Mesendoderm (in vitro differentiated cells): ENCODE measurements at regions not wholly inside any gene's neighbourhood (a gene's known extent, or its start where the extent isn't known, plus 50 kb on each side); places are given as distances from the start of the nearest gene placed in this dataset.

Experiments
- DNase-seq: peaks from one replicate; pipeline ENCODE4 v3.0.0; 2013
- H2AK5ac ChIP-seq: 2 replicates; pipeline ENCODE4 v1.6.1; 2013; ENCODE audit warnings: low read length, inconsistent platforms
- H2BK120ac ChIP-seq: 2 replicates; pipeline ENCODE4 v1.6.1; 2013; ENCODE audit warnings: low read depth, mild to moderate bottlenecking, low read length, moderate library complexity, mixed read lengths
- H2BK15ac ChIP-seq: replicated peaks from 2 replicates; pipeline ENCODE4 v1.6.1; 2013; ENCODE audit warnings: low read depth, mild to moderate bottlenecking, moderate library complexity
- H2BK5ac ChIP-seq: 2 replicates; pipeline ENCODE4 v1.6.1; 2013; ENCODE audit warnings: low read length, inconsistent platforms
- H3K18ac ChIP-seq: 2 replicates; pipeline ENCODE4 v1.6.1; 2013; ENCODE audit warnings: mild to moderate bottlenecking, low read length, mixed read lengths
- H3K23ac ChIP-seq: one replicate; pipeline ENCODE4 v1.6.1; 2013; ENCODE audit warnings: low read length
- H3K27ac ChIP-seq: 2 replicates; pipeline ENCODE4 v1.5.1; 2013; ENCODE audit warnings: low read depth, mild to moderate bottlenecking, inconsistent platforms, low read length, moderate library complexity
- H3K27me3 ChIP-seq: 2 replicates; pipeline ENCODE4 v1.6.1; 2013; ENCODE audit warnings: low read length, control low read depth, mild to moderate bottlenecking, inconsistent platforms; ENCODE audit not compliant: insufficient read depth, poor library complexity
- H3K36me3 ChIP-seq: 2 replicates; pipeline ENCODE4 v1.6.1; 2013; ENCODE audit warnings: low read length, inconsistent platforms; ENCODE audit not compliant: control insufficient read depth, insufficient read depth
- H3K4ac ChIP-seq: one replicate; pipeline ENCODE4 v1.6.1; 2013; ENCODE audit warnings: low read depth, mild to moderate bottlenecking, low read length, moderate library complexity
- H3K4me1 ChIP-seq: 2 replicates; pipeline ENCODE4 v1.6.1; 2013; ENCODE audit warnings: low read depth, low read length, inconsistent platforms; ENCODE audit not compliant: control insufficient read depth
- H3K4me2 ChIP-seq: 2 replicates; pipeline ENCODE4 v1.6.1; 2013; ENCODE audit warnings: low read length
- H3K4me3 ChIP-seq: 2 replicates; pipeline ENCODE4 v1.5.1; 2013; ENCODE audit warnings: mild to moderate bottlenecking, low read length
- H3K56ac ChIP-seq: one replicate; pipeline ENCODE4 v1.6.1; 2013; ENCODE audit warnings: low read length
- H3K79me1 ChIP-seq: 2 replicates; pipeline ENCODE4 v1.6.1; 2013; ENCODE audit warnings: low read length, inconsistent platforms
- H3K79me2 ChIP-seq: 2 replicates; pipeline ENCODE4 v1.6.1; 2013; ENCODE audit warnings: mild to moderate bottlenecking, low read length; ENCODE audit not compliant: control insufficient read depth, insufficient read depth
- H3K9ac ChIP-seq: 2 replicates; pipeline ENCODE4 v1.6.1; 2013; ENCODE audit warnings: low read length, inconsistent platforms
- H4K5ac ChIP-seq: one replicate; pipeline ENCODE4 v1.6.1; 2013; ENCODE audit warnings: low read length
- H4K8ac ChIP-seq: one replicate; pipeline ENCODE4 v1.6.1; 2013; ENCODE audit warnings: low read depth, mild to moderate bottlenecking, control low read depth, low read length, moderate library complexity
- WGBS: extraction: QIAGEN DNeasy Blood & Tissue Kit; methylation state at CpG from one replicate; pipeline ENCODE4 v1.1.7; 2013; ENCODE audit warnings: low lambda C conversion rate, missing lambda C conversion rate; ENCODE audit not compliant: insufficient coverage; ENCODE audit errors: extremely low coverage; 5-methylcytosine and 5-hydroxymethylcytosine counted together

DNA sequence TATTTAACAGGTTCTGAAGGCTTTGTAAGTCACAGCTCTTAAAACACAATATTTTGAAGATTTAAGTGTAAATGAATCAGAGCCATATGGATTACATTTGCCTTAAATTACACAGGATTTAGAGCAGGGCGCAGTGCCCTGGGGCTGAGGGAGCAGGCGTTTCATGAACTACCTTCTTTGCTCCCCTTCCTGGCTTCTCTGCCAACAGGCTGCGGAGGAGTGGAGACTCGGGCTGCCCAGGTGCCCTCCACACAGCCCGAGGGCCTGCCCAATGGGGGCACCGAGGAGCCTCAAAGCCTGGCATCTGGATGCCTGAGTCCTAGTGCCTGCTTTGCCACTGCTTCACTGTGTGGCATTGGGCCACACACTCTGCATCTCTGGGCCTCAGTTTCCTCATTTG lies 90.6 kb upstream of the HAND1 start:
- Histone ChIP-seq H4K5ac (no peak overlapping the region), H3K79me1 (no peaks in the 10 kb centered on the region), H3K4me3 (no peak overlapping the region), H3K18ac (no peak overlapping the region), H3K27me3 (no peaks in the 10 kb centered on the region), H3K4ac (no peak overlapping the region), H3K36me3 (no peaks in the 10 kb centered on the region), H3K79me2 (no peaks in the 10 kb centered on the region), H3K27ac (no peak overlapping the region), H3K4me1 (no peaks in the 10 kb centered on the region), H3K23ac (no peak overlapping the region), H3K9ac (no peak overlapping the region), H2AK5ac (no peak overlapping the region), H2BK15ac (no peak overlapping the region), H3K56ac (no peak overlapping the region), H2BK5ac (no peak overlapping the region), H3K4me2 (no peak overlapping the region), H4K8ac (no peak overlapping the region), H2BK120ac (no peak overlapping the region)
- no peak for DNase-seq
- WGBS: no CpG with 5 or more reads among the region's 6 CpGs

DNA sequence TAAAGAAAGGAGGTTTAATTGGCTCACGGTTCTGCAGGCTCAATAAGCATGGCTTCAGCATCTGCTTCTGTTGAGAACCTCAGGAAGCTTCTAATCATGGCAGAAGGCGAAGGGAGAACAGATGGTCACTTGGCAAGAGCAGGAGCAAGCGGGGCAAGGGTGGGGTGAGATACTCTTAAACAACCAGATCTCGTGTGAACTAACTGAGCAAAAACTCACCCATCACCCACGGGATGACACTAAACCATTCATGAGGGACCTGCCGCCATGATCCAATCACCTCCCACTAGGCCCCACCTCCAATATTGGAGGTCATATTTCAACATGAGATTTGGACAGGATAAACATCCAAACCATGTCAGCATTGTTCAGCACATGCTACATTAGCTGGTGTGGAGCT lies 89.1 kb upstream of the HAND1 start:
- Histone ChIP-seq H3K56ac (no peak overlapping the region), H2BK120ac (no peak overlapping the region), H3K4me2 (no peak overlapping the region), H3K79me2 (no peaks in the 10 kb centered on the region), H2AK5ac (no peak overlapping the region), H3K9ac (no peak overlapping the region), H3K27me3 (no peaks in the 10 kb centered on the region), H3K4me3 (no peak overlapping the region), H2BK15ac (no peak overlapping the region), H3K79me1 (no peaks in the 10 kb centered on the region), H3K23ac (no peak overlapping the region), H3K36me3 (no peaks in the 10 kb centered on the region), H4K5ac (no peak overlapping the region), H3K4me1 (no peaks in the 10 kb centered on the region), H3K27ac (no peak overlapping the region), H3K4ac (no peak overlapping the region), H4K8ac (no peak overlapping the region), H2BK5ac (no peak overlapping the region), H3K18ac (no peak overlapping the region)
- WGBS: no CpG with 5 or more reads among the region's 6 CpGs
- DNase-seq: no peak

- no peak overlapping the region for H4K5ac ChIP-seq
- no peak overlapping the region for H3K27ac ChIP-seq
- no peaks in the 10 kb centered on the region for H3K27me3 ChIP-seq
- H2BK120ac ChIP-seq: no peak overlapping the region
- no peak overlapping the region for H3K9ac ChIP-seq
- H2AK5ac ChIP-seq: no peak overlapping the region
- H3K23ac ChIP-seq: no peak overlapping the region
- H3K4me3 ChIP-seq: no peak overlapping the region
- H3K79me2 ChIP-seq: no peaks in the 10 kb centered on the region
- H4K8ac ChIP-seq: no peak overlapping the region
- WGBS: no CpG with 5 or more reads among the region's 5 CpGs
- no peaks in the 10 kb centered on the region for H3K79me1 ChIP-seq
- H3K18ac ChIP-seq: no peak overlapping the region
- no peak overlapping the region for H3K4ac ChIP-seq
- no peak overlapping the region for H2BK5ac ChIP-seq
- no peak overlapping the region for H2BK15ac ChIP-seq
- DNase-seq: no peak
- no peaks in the 10 kb centered on the region for H3K36me3 ChIP-seq
- no peak overlapping the region for H3K4me2 ChIP-seq
- H3K56ac ChIP-seq: no peak overlapping the region
- H3K4me1 ChIP-seq: no peaks in the 10 kb centered on the region
Measured at GRCh38 chr5:154566146-154566680, 88.2 kb upstream of the HAND1 start.

GRCh38 chr5:154565123-154565522 lies 87.1 kb upstream of the HAND1 start:
- Histone ChIP-seq H2BK120ac (no peak overlapping the region), H4K8ac (no peak overlapping the region), H2AK5ac (no peak overlapping the region), H3K4me1 (no peaks in the 10 kb centered on the region), H3K9ac (no peak overlapping the region), H3K23ac (no peak overlapping the region), H3K18ac (no peak overlapping the region), H3K4me2 (no peak overlapping the region), H4K5ac (no peak overlapping the region), H3K56ac (no peak overlapping the region), H3K79me2 (no peaks in the 10 kb centered on the region), H2BK5ac (no peak overlapping the region), H2BK15ac (no peak overlapping the region), H3K27ac (no peak overlapping the region), H3K27me3 (no peaks in the 10 kb centered on the region), H3K79me1 (no peaks in the 10 kb centered on the region), H3K36me3 (no peaks in the 10 kb centered on the region), H3K4ac (no peak overlapping the region), H3K4me3 (no peak overlapping the region)
- DNase-seq: peak; percentile 16
- WGBS: no CpG with 5 or more reads among the region's 5 CpGs

DNA sequence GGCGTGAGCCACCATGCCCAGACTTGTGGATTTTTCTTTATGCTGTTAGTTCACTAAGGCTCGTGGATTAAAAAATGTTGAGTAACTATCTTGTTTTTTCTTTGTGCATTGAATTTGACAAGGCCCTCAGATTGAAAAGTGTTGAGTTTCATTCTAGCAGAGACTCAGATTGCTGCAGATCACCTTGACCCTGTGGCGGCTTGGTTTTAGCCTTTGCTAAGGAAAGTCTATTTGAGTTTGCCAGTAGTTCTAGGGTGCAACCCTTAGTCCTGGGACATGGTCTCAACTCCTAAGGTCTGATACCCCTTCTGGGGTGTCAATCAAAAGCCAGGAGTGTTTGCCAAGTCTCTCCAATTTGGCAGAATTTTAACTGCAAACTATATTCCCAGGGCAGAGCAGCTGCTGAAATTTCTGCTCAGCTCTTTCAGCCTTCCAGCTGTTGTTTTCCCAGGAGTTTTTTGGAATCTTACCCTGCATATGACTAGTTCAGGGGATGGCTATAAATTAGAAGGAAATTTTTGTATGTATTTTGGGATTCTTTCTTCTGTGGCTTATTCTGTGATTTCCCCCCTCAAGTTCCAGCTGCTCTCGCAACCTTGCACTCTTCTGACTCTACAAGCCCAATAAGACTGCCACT lies 84.3 kb upstream of the HAND1 start:
- H3K79me2 ChIP-seq: no peaks in the 10 kb centered on the region
- H4K5ac ChIP-seq: no peak overlapping the region
- H3K23ac ChIP-seq: no peak overlapping the region
- H2BK5ac ChIP-seq: no peak overlapping the region
- H2AK5ac ChIP-seq: no peak overlapping the region
- H3K56ac ChIP-seq: no peak overlapping the region
- no CpG with 5 or more reads among the region's 4 CpGs for WGBS
- no peak overlapping the region for H3K18ac ChIP-seq
- no peaks in the 10 kb centered on the region for H3K4me1 ChIP-seq
- H3K27me3 ChIP-seq: no peaks in the 10 kb centered on the region
- no peak overlapping the region for H3K4ac ChIP-seq
- H3K27ac ChIP-seq: no peak overlapping the region
- H3K4me2 ChIP-seq: no peak overlapping the region
- no peak overlapping the region for H2BK15ac ChIP-seq
- H3K9ac ChIP-seq: no peak overlapping the region
- H3K36me3 ChIP-seq: no peaks in the 10 kb centered on the region
- no peak for DNase-seq
- no peaks in the 10 kb centered on the region for H3K79me1 ChIP-seq
- H3K4me3 ChIP-seq: no peak overlapping the region
- H2BK120ac ChIP-seq: no peak overlapping the region
- no peak overlapping the region for H4K8ac ChIP-seq
